GM10248 (cell line): ENCODE measurements at regions not wholly inside any gene's neighbourhood (a gene's known extent, or its start where the extent isn't known, plus 50 kb on each side); places are given as distances from the start of the nearest gene placed in this dataset.

Experiments used
- CTCF ChIA-PET: fragments of 300-600 bp; sonication (Branson Sonifier 250); formaldehyde crosslinking; extraction: SDS; loops from one replicate; lab custom pipeline; 2021; ENCODE audit warnings: antibody characterized with exemption; lab: Yijun Ruan, JAX
- POLR2A ChIA-PET: fragments of 350-650 bp; sonication (Branson Sonifier 250); formaldehyde crosslinking; extraction: SDS; loops from one replicate; lab custom pipeline; 2020; ENCODE audit warnings: antibody characterized with exemption; lab: Yijun Ruan, JAX
- DNase-seq: peaks from one replicate; pipeline ENCODE4 v3.0.0; 2012; ENCODE audit errors: extremely low spot score
- TF ChIP-seq, protein P1 (sequence below): IDR thresholded peaks from 2 replicates; pipeline ENCODE4 v1.5.1; 2012; ENCODE audit warnings: mild to moderate bottlenecking, low read depth; ENCODE audit errors: extremely low read depth, missing control alignments, control extremely low read depth

- TF ChIP-seq, protein P1, sequence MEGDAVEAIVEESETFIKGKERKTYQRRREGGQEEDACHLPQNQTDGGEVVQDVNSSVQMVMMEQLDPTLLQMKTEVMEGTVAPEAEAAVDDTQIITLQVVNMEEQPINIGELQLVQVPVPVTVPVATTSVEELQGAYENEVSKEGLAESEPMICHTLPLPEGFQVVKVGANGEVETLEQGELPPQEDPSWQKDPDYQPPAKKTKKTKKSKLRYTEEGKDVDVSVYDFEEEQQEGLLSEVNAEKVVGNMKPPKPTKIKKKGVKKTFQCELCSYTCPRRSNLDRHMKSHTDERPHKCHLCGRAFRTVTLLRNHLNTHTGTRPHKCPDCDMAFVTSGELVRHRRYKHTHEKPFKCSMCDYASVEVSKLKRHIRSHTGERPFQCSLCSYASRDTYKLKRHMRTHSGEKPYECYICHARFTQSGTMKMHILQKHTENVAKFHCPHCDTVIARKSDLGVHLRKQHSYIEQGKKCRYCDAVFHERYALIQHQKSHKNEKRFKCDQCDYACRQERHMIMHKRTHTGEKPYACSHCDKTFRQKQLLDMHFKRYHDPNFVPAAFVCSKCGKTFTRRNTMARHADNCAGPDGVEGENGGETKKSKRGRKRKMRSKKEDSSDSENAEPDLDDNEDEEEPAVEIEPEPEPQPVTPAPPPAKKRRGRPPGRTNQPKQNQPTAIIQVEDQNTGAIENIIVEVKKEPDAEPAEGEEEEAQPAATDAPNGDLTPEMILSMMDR: no peak
- ChIA-PET POLR2A (no interaction called here), CTCF (interaction anchor here (1.0 to 1.3 kb wide), 3 partner anchors 25 to 43 kb away, joined by 3 read pairs; no protein-coding TSS in a partner anchor)
- DNase-seq: peak; percentile 34
These were observed 69.2 kb upstream of the KIF26B start for GRCh38 chr1:245085508-245086095.

DNA sequence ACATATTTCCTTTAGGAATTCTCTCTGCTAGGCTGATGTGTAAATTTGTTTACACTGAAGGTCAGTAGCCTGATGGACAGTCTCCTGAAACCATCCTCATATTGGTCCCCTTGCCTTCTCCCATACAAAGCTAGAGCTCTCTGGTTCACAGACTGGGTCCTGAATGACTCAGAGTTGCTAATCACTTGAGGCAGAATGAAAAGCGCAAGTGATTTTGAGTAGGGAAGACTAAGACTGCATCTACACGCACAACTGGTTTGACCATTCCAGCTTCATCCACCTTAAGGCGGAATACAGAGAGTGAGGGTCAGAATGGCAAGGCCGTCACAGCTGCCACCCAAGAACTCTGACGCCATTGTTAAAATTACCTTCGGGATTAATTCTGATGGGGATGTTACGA, 70.2 kb upstream of the KIF26B start:
- POLR2A ChIA-PET: interaction anchor here (0.6 kb wide), 1 partner anchor 1612 kb away, joined by 4 read pairs; no protein-coding TSS in a partner anchor
- TF ChIP-seq, protein P1: no peak
- CTCF ChIA-PET: interaction anchor here (1.0 to 1.3 kb wide), 3 partner anchors 23 to 42 kb away, joined by 3 read pairs; no protein-coding TSS in a partner anchor
- no peak for DNase-seq

GRCh38 chr1:245079021-245079609, 75.7 kb upstream of the KIF26B start:
- TF ChIP-seq, protein P1: peak; percentile 40
- POLR2A ChIA-PET: no interaction called here
- CTCF ChIA-PET: no interaction called here
- no peak for DNase-seq

DNA sequence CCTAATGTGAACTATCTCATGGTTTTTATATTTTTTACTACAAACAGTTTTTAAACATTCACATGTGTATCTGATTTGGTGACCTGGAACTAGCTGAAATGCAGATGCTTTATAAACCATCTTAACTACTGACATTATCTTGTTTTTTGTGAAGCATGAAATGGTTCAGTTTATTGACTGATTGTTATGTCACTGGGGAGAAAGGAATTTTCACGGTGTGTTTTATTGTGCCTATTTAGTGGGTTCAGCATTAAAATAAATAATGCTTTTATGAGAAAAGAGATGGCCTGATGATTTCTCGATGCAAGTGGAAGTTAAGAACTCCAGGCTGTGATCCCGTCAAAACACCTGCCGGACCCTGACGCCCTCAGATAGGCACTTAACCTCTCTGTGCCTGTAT, 79.9 kb upstream of the KIF26B start:
- DNase-seq: no peak
- POLR2A ChIA-PET: no interaction called here
- TF ChIP-seq, protein P1: no peak
- CTCF ChIA-PET: no interaction called here

GRCh38 chr1:245074232-245074747, 80.5 kb upstream of the KIF26B start:
- no peak for DNase-seq
- TF ChIP-seq, protein P1: no peak
- ChIA-PET POLR2A (no interaction called here), CTCF (no interaction called here)

- TF ChIP-seq, protein P1: no peak
- ChIA-PET POLR2A (no interaction called here), CTCF (interaction anchor here (1.3 to 2.4 kb wide), 2 partner anchors 10 to 29 kb away, joined by 3 to 6 read pairs; no protein-coding TSS in a partner anchor)
- no peak for DNase-seq
These were observed 83.8 kb upstream of the KIF26B start for GRCh38 chr1:245070836-245071615.
